GM19438 (cell line): ENCODE measurements at regions not wholly inside any gene's neighbourhood (a gene's known extent, or its start where the extent isn't known, plus 50 kb on each side); places are given as distances from the start of the nearest gene placed in this dataset.

Source experiments
- ATAC-seq: cut with Tn5 transposase; IDR thresholded peaks from one replicate; pipeline ENCODE4 v1.9.1; 2021; ENCODE audit warnings: low read depth; ENCODE audit not compliant: unreplicated experiment

DNA sequence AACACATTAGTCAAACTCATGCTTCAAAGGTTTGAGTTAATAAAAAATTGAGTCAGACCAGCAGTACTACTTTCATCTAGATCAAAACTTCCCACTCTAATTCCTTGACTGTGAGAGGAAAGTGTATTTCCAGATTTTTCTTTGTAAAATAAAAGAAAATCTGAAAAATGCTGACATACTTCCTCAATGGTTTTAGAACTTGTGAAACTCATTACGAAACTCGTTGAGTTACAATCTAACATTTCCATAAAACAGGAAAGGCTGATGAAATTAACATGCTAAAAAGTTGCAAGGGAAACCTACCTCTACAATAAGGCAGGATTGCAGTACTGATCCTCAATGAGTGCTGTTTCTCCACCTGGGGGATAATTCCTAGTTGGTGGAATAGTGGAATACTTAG lies 217.8 kb upstream of the HCCS start:
- no peak for ATAC-seq

DNA sequence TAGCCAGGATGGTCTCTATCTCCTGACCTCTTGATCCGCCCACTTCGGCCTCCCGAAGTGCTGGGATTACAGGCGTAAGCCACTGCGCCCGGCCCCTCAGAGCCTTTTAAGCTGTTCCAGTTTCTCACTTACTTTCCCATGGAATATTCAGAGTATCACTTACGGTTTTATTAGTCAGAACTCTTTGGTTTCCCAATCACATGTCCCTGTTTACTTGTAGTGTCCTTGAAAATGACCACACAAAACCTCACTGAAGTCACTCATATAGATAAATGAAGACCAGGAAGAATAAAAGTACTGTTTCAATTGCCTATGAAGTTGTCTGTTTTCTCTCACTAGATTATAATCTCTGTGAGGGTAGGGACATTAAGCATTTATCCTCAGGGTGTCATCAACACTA lies 217.2 kb upstream of the HCCS start:
- ATAC-seq, result no peak

DNA sequence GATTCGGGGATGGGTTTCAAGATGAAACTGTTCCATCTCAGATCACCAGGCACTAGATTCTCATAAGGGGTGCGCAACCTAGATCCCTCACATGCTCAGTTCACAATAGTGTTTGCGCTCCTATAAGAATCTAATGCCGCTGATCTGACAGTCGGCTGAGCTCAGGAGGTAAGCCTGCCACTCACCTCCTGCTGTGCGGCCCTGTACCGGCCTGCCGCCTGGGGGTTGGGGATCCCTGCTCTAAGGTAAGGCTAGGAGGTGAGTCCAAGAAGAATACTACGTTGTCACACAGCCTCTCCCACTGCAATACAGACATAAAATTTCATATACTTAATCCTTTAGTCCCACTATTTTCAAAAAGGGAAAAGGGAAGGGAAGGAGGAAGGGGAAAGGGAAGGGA lies 213.4 kb upstream of the HCCS start:
- no peak for ATAC-seq

DNA sequence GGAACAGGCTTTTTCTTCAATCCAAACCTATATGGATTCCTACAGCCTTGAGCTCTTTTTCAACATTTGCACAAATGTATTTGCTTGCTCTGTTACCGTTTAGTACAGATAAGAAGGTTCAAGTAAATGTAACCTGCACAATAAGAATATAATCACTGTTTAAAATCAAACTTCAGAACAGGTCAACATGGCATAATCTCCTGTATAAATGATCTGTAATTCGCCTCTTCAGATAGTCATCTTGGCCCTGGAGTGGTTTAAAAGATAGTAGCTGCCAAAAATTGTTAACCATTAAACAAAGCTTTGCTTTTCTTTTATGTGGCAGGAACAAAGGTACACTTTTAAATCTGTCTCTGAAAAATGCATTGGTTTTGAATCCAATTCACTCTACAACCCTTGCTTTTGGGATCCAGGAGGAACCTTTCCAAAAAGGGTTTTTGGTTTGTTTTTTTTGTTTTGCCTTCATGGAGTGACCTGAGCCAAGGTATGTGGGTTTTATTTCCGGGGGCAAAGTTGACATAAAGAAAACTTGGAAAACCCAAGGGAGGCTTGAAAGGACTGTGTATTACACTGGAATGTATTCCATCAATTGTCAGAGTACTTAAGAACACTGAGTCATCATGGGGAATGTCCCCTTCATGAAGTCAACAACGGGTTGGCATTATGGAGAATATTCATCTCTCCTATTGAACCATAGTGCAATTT lies 210.4 kb upstream of the HCCS start:
- no peak for ATAC-seq

DNA sequence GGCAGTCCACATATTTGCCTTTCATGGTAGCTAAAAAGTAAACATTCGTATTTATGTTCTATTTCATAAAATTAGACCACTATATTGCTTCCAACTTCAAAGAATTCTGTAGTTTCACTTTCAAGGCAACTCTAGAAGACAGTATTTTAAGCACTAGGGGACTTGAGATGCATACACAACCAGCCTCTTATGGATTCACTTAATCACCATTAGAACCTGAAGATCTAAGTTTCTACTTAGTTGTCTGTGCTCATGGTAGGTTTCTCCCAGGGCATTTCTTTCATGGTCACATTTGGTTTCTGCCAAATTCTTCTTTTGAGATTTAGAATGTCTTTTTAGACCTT lies 209.9 kb upstream of the HCCS start:
- no peak for ATAC-seq

DNA sequence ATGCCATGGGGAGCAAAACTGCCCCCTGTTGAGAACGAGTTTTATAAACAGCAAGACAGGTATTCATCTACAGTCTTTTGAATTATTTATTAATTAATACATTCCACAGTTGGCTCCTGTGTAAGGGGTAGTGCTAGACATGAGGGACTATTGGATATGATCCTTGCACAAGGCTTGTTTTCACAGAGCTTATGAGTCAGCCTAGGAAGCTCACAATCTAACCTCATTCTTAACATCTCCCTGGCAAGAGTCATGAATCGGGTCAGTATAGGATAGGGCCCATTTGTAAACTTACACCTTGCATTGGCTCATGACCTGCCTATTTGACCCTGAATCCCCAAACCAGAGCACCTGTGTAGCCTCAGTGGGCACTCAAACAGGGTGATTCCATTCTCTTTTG lies 209.1 kb upstream of the HCCS start:
- no peak for ATAC-seq

DNA sequence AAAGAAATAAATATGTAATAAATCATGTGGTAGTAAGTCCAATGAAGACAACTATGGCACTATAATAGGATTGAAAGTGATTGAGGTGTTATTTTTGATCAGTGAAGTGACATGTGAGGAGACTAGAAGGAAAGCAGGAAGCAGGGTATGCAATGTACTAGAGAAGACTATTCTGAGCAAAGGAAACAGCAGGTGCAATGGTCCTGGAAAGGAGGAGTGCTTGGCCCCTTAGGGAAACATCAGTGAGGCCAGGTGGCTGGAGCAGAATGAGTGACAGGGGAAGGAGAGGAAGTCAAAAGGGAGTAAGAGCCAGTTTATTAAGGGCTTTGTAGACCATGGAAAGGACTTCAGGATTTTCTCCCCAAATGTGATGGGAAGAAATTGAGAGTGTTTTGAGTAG lies 207.6 kb upstream of the HCCS start:
- no peak for ATAC-seq

DNA sequence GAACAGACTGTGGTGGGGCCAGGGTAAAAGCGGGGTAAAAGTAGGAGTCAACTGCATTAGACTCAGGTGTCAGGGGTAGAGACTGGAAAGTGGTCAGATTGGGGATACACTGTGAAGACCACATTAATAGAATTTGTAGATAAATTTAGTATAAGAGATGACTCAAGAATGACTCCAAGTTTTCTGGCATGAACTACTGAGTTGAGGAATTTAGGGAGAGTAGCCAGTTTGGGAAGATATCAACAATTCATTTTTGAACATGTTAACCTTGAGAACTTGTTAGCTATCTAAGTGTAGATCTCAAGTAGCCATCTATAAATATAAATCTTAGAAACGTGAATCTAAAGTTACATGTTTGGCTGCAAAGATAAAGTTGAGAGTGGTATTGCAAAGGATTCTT lies 206.9 kb upstream of the HCCS start:
- no peak for ATAC-seq

DNA sequence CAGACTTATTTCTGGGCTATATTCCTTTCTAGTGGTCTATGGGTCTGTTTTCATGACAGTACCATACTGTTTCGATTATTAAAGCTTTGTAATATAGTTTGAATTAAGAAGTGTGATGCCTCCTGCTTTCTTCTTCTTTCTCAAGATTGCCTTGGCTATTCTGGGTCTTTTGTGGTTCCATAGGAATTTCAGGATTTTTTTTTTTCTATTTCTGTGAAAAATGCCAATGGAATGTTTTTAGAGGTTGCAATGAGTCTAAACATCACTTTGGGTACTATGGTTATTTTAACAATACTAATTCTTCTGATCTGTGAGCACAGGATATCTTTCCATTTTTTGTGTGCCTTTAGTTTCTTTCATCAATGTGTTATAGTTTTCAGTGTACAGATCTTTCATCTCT lies 204.3 kb upstream of the HCCS start:
- no peak for ATAC-seq

DNA sequence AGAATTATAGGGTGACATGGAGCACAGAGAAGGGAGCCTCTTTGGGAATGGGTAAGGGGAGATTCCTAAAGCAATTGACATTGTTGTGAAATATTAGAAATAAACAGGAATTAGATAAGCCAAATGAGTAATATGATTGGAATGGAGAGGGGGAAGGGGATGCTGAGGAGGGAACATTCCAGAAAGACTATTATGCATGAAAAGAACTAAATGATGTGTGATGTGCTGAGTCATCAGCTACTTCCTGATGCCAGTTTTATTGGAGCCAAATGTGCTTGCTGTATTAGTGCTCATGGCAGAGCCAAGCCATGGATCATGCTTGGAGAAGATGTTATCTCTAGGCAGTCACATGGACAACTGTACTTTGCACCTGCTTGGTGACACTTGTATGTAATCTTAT lies 189.0 kb upstream of the HCCS start:
- no peak for ATAC-seq

DNA sequence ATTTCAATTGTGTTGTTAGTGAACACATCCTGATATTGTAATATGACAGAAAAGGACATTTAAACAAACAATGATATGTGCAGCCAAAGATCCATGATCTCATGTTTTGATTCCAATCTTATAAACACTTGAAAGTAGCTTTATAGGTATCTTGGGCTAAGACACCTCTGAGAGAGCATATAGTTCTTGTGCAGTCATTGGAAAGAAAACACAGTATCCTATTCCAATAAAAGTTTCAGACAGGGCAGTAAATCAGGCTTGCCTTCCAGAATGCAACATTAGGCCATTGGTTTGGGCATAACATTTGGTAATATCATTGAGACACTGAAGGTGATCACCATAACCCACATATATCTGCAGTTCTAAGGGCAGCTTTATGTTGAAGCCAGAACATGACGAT lies 188.3 kb upstream of the HCCS start:
- ATAC-seq, result no peak

DNA sequence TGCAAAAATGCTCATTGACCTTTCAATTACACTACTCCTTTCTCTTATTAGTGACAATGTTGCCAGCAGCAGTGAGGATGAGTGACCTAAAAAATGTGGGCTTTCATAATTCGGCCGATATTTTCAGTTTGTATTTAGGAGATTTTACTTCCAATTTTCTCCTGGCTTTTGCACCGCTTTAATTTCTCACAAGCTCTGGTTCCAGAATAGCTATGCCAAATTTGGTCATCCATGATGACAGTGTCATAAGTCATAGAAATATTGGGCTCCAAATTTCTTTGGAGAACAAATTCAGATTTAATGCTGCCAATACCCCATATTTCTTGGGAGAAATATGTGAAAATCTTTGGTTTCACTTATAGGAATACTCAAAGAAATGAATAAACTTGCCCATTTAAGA lies 187.7 kb upstream of the HCCS start:
- no peak for ATAC-seq

DNA sequence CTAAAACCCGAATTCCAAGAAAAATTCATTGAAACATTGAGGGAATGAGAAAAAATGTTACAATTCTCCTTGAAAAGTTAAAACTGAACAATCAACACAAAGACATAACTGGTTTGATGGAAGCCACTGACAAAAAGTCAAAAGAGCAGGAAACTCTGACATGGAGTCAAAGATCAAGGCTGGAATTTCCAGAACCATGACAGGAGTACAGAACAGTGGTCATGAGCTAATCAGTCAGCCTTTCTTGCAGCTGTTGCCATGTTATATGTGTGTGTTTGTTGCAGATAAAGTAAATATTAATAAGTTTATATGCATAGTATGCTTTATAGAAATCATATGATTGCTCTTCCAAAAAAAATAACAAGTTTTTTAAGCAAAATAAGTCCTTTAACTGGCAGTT lies 184.7 kb upstream of the HCCS start:
- no peak for ATAC-seq

DNA sequence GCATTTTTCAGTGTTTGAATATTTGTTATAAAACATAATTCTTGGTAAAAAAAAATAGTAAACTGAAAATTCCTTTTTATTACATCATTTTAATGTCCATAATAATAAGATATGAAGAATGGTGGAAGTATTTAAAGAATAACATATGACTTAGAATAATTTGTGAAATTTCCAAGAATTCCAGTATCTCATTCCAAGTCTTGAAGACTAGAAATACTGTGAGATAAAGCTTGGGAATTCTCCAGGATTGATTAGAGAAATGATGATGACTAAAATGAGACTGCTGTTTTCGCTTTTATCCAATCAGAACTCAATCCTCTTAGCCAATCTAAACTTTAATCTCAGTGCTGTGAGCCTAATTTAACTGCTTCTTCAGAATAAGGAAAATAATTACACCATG lies 184.2 kb upstream of the HCCS start:
- no peak for ATAC-seq

DNA sequence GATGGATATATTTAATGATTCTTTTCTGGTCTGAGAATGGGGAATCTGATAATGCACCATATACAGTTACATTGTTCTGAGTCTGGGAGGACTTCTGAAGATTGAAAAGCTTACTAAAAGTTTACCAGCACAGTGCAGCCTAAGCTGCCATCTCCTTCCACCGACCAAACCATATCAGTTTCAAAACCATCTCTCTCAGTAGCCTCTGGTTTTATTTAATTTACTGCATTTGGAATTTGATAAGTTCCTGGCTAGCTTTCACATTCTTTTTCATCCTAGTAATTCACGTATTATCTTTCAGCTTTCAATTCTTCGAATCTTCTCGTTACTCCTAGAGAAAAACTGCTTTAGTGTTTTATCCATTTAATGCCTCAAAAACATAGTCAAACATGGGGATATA lies 181.4 kb upstream of the HCCS start:
- ATAC-seq, result no peak

DNA sequence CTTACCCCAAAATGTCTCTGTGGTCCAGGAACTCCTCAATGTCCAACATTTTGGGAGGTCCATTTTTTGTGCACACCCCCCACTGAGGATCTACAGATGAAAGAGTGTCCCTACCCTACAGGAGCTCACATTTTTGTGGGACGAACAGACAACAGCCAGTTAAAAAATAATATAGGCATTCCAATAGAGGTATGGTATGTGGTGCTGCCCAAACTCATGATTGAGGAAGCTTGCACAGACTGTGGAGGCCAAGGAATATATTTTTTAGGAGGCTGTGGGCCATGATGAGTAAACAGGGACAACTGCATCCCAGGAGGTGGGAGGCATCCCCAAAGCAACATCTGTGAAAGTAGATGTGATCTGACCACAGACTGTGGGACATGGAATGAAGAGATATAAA lies 181.0 kb upstream of the HCCS start:
- ATAC-seq, result no peak

DNA sequence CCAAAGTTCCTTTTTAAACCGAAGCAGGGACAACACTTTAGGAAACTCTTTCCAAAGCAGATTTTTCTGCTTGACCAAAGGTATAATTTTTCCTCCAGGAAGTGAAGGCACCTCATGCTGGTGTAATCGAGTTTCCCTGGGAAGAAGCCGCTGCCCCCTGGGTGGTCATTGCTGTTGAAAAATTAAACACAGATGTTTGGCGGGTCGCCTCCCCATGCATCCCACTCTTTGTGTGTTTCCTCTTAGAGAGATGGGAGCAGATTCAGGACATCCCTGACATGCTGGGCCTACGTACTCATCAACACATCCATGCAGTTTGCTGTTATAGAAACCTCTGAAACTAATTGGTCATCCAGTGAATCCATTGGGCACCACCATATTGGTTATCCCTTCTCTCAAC lies 179.2 kb upstream of the HCCS start:
- ATAC-seq, result no peak

DNA sequence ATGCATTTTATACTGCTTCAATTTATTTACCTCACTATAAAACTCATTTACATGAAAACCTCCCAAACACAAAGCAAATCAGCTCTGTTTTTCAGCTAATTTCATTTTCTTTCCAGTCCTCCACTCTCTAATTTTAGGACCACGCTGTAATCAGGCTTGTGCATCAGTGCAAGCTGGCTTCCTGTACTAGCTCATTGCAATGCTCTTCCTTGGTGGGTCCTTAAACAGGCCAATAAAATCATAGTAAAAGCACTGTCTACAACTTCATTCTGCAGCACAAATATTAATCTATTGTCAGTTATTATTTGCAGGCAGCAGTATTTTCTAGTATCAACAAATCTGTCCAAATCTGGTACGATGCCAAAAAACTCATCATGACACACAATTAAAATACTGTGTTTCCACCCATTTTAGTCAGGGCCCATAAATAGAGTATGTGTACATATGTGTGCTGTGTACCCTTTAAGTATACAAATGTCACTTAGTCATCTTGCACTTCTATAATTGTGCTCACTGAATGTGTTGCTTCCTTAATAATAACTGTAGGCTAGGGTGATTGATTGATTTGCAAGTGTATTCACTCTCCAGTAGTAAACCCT lies 178.2 kb upstream of the HCCS start:
- ATAC-seq, result no peak

DNA sequence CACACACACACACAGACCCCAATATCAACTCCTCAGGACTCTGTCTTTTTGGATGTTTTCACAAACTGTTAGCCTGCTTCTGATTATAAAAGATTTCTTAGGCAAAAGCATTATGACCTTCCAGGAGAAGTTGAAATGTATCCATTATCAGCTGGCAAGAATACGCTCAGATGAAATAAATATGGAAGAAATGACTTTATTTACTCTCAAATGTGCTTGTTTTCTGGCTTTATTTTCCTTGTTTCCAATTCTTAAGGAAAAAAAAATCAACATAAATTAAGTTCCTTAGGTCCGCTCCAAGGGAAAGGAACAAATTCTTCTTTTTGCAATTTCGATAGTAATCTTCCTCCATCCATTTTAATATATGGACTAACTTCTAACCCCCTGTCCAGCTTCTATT lies 175.6 kb upstream of the HCCS start:
- ATAC-seq, result no peak

DNA sequence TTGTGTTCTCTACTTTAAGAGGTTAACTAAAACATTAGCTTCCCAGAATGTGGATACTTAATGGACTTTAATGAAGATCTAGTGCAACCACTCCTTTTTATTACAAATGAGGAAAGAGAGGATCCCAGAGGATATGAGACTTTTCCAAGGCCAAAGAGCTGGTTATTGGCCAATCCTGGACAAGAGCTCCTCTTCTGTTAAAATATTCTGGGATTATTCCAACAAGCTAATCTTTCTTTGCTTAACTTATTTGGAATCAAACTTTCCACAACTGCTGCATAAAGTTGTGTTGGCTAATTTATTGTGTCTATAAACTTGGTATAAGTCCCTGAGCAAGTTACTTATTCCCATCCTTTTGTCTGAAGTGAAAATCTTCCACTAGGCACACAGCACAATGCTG lies 174.2 kb upstream of the HCCS start:
- ATAC-seq, result no peak

DNA sequence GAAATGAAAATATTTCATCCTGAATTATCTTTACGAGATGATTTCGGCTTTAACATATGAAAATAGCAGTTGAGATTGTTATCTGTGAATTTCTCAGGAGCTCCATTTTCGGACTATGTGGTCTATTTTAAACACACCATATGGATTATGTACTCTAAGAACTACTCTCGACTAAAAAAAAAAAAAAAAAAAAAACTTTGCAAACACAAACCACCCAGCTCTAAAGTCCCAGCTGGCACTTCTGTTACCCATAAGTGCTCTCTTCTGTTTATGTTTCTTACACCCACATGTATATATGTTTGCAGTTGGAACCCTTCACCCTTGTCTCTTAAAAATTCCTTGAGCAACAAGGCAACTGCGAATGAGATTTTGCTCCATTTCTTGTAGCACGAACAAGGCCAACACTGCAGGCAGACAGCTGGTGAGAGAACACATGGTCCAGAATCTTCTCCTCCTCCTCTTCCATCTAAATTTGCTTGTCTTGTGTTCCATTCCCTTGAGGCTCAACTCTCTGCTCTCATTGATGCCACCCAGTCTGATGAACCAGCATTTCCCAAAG lies 172.7 kb upstream of the HCCS start:
- ATAC-seq, result no peak

DNA sequence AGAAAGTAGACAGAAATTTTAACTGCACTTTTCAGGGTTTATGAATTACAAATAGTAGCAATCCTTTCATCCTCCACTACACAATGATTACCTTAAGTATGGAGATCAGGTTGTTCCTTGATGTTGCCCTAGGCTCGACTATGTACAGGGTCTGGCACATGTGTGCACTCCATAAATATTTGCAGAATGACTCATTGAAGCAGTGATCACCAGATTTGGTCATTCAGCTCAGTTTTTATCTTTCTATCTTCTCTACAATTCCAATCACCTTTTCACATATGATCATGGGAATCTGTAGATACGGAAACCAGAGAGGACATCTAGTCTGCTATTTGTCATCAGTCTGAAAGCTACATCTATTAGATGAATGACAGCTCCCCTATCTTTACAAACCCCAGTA lies 171.7 kb upstream of the HCCS start:
- ATAC-seq, result no peak
